HCT116 (cell line): ENCODE measurements at regions not wholly inside any gene's neighbourhood (a gene's known extent, or its start where the extent isn't known, plus 50 kb on each side); places are given as distances from the start of the nearest gene placed in this dataset.

Source experiments
- ATAC-seq: fragments of 200-7000 bp; cut with Tn5 transposase; 2 replicates; pipeline ENCODE4 v1.9.1; 2020; ENCODE audit warnings: mild to moderate bottlenecking, moderate library complexity
- BruUV-seq: library from RNA; stranded (reverse); fragments of 400-500 nt; replicated peaks from 2 replicates; lab custom pipeline; 2021; lab: Mats Ljungman, UMichigan
- CTCF ChIA-PET: fragments of 300-600 bp; sonication (Branson Sonifier 250); formaldehyde crosslinking; loops from one replicate; lab custom pipeline; 2021; ENCODE audit warnings: antibody characterized with exemption; lab: Charles Lee
- POLR2A ChIA-PET: fragments of 300-600, 350-600 bp; sonication (Branson Sonifier 250); formaldehyde crosslinking; loops from one replicate; lab custom pipeline; 2021; ENCODE audit warnings: antibody characterized with exemption; lab: Charles Lee
- RAD21 ChIA-PET, 2 experiments: fragments of 300-600 bp; sonication (Branson Sonifier 250); formaldehyde crosslinking; loops; one replicate each; lab custom pipeline; 2023; ENCODE audit warnings: low total read pairs in 2 of 2; ENCODE audit not compliant: uncharacterized antibody in 2 of 2, unreplicated experiment in 2 of 2, low non-redundant PET in 1 of 2; lab: Charles Lee
- DNase-seq: peaks from one replicate; pipeline ENCODE4 v3.0.0-alpha.2; 2010; ENCODE audit warnings: low read depth, low spot score
- H2AFZ ChIP-seq: fragments of 200-600 bp; shearing (Covaris generic), sonication (generic); 2 replicates; pipeline ENCODE4 v1.6.1; 2017; ENCODE audit warnings: low read depth, mixed run types, mixed read lengths, antibody characterized with exemption, low read length; ENCODE audit not compliant: poor library complexity, severe bottlenecking
- H3K27ac ChIP-seq: 2 replicates; pipeline ENCODE4 v1.5.1; 2012; ENCODE audit warnings: low read depth, low read length
- H3K27me3 ChIP-seq: fragments of 200-600 bp; sonication (generic); 2 replicates; pipeline ENCODE4 v1.6.1; 2016; ENCODE audit warnings: mixed run types, low read length, mixed read lengths; ENCODE audit not compliant: insufficient read depth
- H3K36me3 ChIP-seq, 2 experiments: fragments of 200-500 bp in 1 of 2; fragments of 200-600 bp in 1 of 2; sonication (Bioruptor generic) in 1 of 2; sonication (generic) in 1 of 2; 2 replicates each; pipeline versions ENCODE4 v1.5.1 to v1.6.1; 2014 to 2016; ENCODE audit warnings: low read length in 2 of 2, inconsistent platforms in 1 of 2, mixed read lengths in 1 of 2, mixed run types in 1 of 2; ENCODE audit not compliant: insufficient read depth in 2 of 2, control insufficient read depth in 1 of 2
- H3K4me1 ChIP-seq, 2 experiments: fragments of 200-600 bp in 1 of 2; sonication (generic) in 1 of 2; 2 replicates each; pipeline versions ENCODE4 v1.5.1 to v1.6.1; 2012 to 2017; ENCODE audit warnings: low read length in 2 of 2, inconsistent platforms in 1 of 2, mild to moderate bottlenecking in 1 of 2, mixed read lengths in 1 of 2, mixed run types in 1 of 2, moderate library complexity in 1 of 2; ENCODE audit not compliant: insufficient read depth in 2 of 2, control insufficient read depth in 1 of 2
- H3K4me2 ChIP-seq: fragments of 200-600 bp; sonication (generic); 2 replicates; pipeline ENCODE4 v1.6.1; 2017; ENCODE audit warnings: mixed run types, low read length, mixed read lengths
- H3K4me3 ChIP-seq, 2 experiments: fragments of 200-600 bp in 1 of 2; sonication (generic) in 1 of 2; replicated peaks in 1 of 2; 2 replicates each; pipeline ENCODE4 v1.5.1; 2011 to 2016; ENCODE audit warnings: low read length in 2 of 2, control low read depth in 1 of 2, low read depth in 1 of 2, mild to moderate bottlenecking in 1 of 2, mixed read lengths in 1 of 2, mixed run types in 1 of 2
- H3K79me2 ChIP-seq: fragments of 200-600 bp; sonication (generic); 2 replicates; pipeline ENCODE4 v1.6.1; 2017; ENCODE audit warnings: mild to moderate bottlenecking, mixed run types, low read length, moderate library complexity, mixed read lengths; ENCODE audit not compliant: insufficient read depth
- H3K9ac ChIP-seq: fragments of 200-600 bp; sonication (generic); 2 replicates; pipeline ENCODE4 v1.6.1; 2016; ENCODE audit warnings: low read length, mixed read lengths
- H3K9me2 ChIP-seq: fragments of 200-600 bp; sonication (generic), shearing (Covaris generic); 2 replicates; pipeline ENCODE4 v1.6.1; 2017; ENCODE audit warnings: mixed run types, mild to moderate bottlenecking, moderate library complexity; ENCODE audit not compliant: insufficient read depth
- H3K9me3 ChIP-seq, 2 experiments: fragments of 200-500 bp in 1 of 2; fragments of 200-600 bp in 1 of 2; sonication (Bioruptor generic) in 1 of 2; sonication (generic) in 1 of 2; 2 replicates each; pipeline ENCODE4 v1.6.1; 2014 to 2017; ENCODE audit warnings: low read length in 2 of 2, mixed read lengths in 2 of 2, inconsistent platforms in 1 of 2, low read depth in 1 of 2, mild to moderate bottlenecking in 1 of 2, mixed run types in 1 of 2, moderate library complexity in 1 of 2; ENCODE audit not compliant: control insufficient read depth in 1 of 2, insufficient read depth in 1 of 2
- H4K20me1 ChIP-seq: fragments of 200-600 bp; sonication (generic), shearing (Covaris generic); 2 replicates; pipeline ENCODE4 v1.6.1; 2017; ENCODE audit warnings: mixed run types, mild to moderate bottlenecking, moderate library complexity; ENCODE audit not compliant: insufficient read depth
- ATF3 ChIP-seq: IDR thresholded peaks from 2 replicates; pipeline ENCODE4 v1.6.1; 2012
- CBX3 ChIP-seq: IDR thresholded peaks from 2 replicates; pipeline ENCODE4 v1.6.1; 2012; ENCODE audit warnings: low read depth
- CEBPB ChIP-seq: IDR thresholded peaks from 2 replicates; pipeline ENCODE4 v1.6.1; 2012; ENCODE audit warnings: low read depth
- CTCF ChIP-seq, 3 experiments: fragments of 200-600 bp in 1 of 3; sonication (generic) in 1 of 3; IDR thresholded peaks in 2 of 3; conservative IDR thresholded peaks in 1 of 3; 2 replicates each; pipeline ENCODE4 v1.5.1; 2012 to 2017; ENCODE audit warnings: low read depth in 2 of 3, low read length in 2 of 3, antibody characterized with exemption in 1 of 3, borderline replicate concordance in 1 of 3, control low read depth in 1 of 3, mild to moderate bottlenecking in 1 of 3, mixed read lengths in 1 of 3, mixed run types in 1 of 3, moderate library complexity in 1 of 3; ENCODE audit not compliant: insufficient read depth in 1 of 3
- EZH2 ChIP-seq: fragments of 200-600 bp; sonication (generic); IDR thresholded peaks from 2 replicates; pipeline ENCODE4 v1.6.1; 2017; ENCODE audit warnings: antibody characterized with exemption, mixed run types
- FOSL1 ChIP-seq: IDR thresholded peaks from 2 replicates; pipeline ENCODE4 v1.6.1; 2012; ENCODE audit warnings: low read depth
- JUND ChIP-seq: IDR thresholded peaks from 2 replicates; pipeline ENCODE4 v1.6.1; 2012
- RAD21 ChIP-seq: IDR thresholded peaks from 2 replicates; pipeline ENCODE4 v1.6.1; 2012; ENCODE audit warnings: low read depth, mild to moderate bottlenecking
- SIN3A ChIP-seq: IDR thresholded peaks from 2 replicates; pipeline ENCODE4 v1.6.1; 2012; ENCODE audit warnings: low read depth
- SRF ChIP-seq: IDR thresholded peaks from 2 replicates; pipeline ENCODE4 v1.6.1; 2012; ENCODE audit warnings: low read depth
- TCF7L2 ChIP-seq: IDR thresholded peaks from 2 replicates; pipeline ENCODE4 v1.7.0; 2011; ENCODE audit warnings: borderline replicate concordance, inconsistent platforms; ENCODE audit not compliant: insufficient read depth, insufficient read length; ENCODE audit errors: extremely low read depth
- YY1 ChIP-seq: IDR thresholded peaks from 2 replicates; pipeline ENCODE4 v1.6.1; 2011; ENCODE audit warnings: low read length, low read depth, moderate library complexity, mild to moderate bottlenecking; ENCODE audit not compliant: insufficient replicate concordance; ENCODE audit errors: extremely low read depth
- ZFX ChIP-seq: fragments of 450-650 bp; IDR thresholded peaks from 2 replicates; pipeline ENCODE4 v1.6.1; 2017
- ZNF274 ChIP-seq: fragments of 200-500 bp; sonication (Bioruptor generic); IDR thresholded peaks from 2 replicates; pipeline ENCODE4 v1.6.1; 2014; ENCODE audit warnings: mild to moderate bottlenecking, low read depth, low read length, inconsistent platforms
- intact Hi-C: fragments of 100-400 bp; cut with micrococcal nuclease; formaldehyde crosslinking; loops from 2 replicates; pipeline ENCODE4 v1.10.0; 2022
- TF ChIP-seq, protein P1 (sequence below): IDR thresholded peaks from 2 replicates; pipeline ENCODE4 v1.6.1; 2011; ENCODE audit warnings: mild to moderate bottlenecking, low read length, moderate library complexity; ENCODE audit not compliant: insufficient replicate concordance; ENCODE audit errors: extremely low read depth
- TF ChIP-seq, protein P2 (sequence below): IDR thresholded peaks from 2 replicates; pipeline ENCODE4 v1.6.1; 2012

DNA sequence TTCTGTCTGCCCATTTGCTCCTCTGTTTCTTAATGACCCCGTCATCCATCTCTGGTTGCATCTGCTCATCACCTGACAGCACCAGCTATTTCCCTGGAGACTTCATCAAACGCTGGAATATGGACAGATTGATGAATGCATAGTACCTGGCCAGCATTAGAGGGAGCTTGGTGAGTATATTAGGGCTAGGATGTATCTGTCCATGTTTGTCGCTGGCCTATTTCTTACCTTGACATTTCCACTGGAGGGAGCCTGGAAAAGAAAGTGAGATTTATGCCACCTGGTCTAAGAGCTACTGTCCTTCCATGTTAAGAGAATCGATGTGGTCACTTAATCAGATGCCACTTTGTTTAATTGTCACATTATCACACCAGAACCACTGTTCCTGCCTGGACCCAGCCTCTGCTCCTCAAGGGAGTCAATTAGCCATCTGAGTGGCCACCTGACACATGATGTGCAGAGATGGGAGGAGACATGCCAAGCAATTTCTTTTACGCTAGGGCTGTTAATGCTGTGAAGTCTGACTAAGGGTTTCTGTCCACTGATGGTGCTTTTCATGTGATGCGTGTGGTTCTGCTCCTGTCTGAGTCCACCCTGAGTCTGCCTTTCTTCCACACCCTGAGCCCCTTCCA is 75.3 kb upstream of the SFSWAP start:
- ATAC-seq, result peak; percentile 30; the same call in 1 of the 2 replicates
- no peak for DNase-seq
- Histone ChIP-seq H3K79me2 (no peaks in the 10 kb centered on the region), H4K20me1 (no peaks in the 10 kb centered on the region), H3K9me3 (no peaks in the 10 kb centered on the region), H2AFZ (no peak overlapping the region), H3K4me2 (no peak overlapping the region), H3K4me1 (no peaks in the 10 kb centered on the region), H3K36me3 (no peaks in the 10 kb centered on the region), H3K4me3 (no peak overlapping the region), H3K9ac (no peak overlapping the region), H3K9me2 (no peaks in the 10 kb centered on the region), H3K27ac (no peak overlapping the region), H3K27me3 (peaks cover 27% of the 10 kb centered on the region)
- CTCF ChIA-PET, result no interaction called here
- TF ChIP-seq FOSL1 (no peak), CEBPB (no peak), RAD21 (no peak), CBX3 (no peak), TCF7L2 (no peak), ZFX (no peak), ZNF274 (no peak)
- TF ChIP-seq, protein P1, sequence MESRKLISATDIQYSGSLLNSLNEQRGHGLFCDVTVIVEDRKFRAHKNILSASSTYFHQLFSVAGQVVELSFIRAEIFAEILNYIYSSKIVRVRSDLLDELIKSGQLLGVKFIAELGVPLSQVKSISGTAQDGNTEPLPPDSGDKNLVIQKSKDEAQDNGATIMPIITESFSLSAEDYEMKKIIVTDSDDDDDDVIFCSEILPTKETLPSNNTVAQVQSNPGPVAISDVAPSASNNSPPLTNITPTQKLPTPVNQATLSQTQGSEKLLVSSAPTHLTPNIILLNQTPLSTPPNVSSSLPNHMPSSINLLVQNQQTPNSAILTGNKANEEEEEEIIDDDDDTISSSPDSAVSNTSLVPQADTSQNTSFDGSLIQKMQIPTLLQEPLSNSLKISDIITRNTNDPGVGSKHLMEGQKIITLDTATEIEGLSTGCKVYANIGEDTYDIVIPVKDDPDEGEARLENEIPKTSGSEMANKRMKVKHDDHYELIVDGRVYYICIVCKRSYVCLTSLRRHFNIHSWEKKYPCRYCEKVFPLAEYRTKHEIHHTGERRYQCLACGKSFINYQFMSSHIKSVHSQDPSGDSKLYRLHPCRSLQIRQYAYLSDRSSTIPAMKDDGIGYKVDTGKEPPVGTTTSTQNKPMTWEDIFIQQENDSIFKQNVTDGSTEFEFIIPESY, result no peak
- RAD21 ChIA-PET, result no interaction called here
- POLR2A ChIA-PET, result no interaction called here
- BruUV-seq, result no TSS peak
- intact Hi-C loops, result no loop called here

DNA sequence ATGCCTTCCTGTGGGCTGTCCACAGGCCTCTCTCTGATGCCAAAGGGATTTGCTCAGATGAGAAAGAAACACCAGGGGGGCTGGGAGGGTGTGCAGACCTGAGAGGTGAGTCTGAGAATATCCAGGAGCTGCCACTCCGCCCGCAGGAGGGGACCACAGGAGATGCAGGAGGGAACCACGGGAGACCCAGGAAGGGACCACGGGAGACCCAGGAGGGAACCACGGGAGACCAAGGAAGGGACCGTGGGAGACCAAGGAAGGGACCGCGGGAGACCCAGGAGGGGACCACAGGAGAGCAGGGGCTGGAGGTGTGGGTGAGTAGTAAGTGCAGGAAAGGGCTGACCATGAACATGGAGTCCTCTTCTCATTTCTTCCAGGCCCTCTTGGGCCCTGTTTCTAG is 74.6 kb upstream of the SFSWAP start:
- H4K20me1 ChIP-seq, result no peaks in the 10 kb centered on the region
- no peak overlapping the region for H2AFZ ChIP-seq
- ChIA-PET CTCF (no interaction called here), POLR2A (no interaction called here), RAD21 (no interaction called here)
- H3K4me3 ChIP-seq, result no peak overlapping the region
- no peak overlapping the region for H3K9ac ChIP-seq
- ATAC-seq (no peak), DNase-seq (no peak)
- peaks cover 27% of the 10 kb centered on the region for H3K27me3 ChIP-seq
- H3K9me3 ChIP-seq, result no peaks in the 10 kb centered on the region
- intact Hi-C loops, result no loop called here
- H3K9me2 ChIP-seq, result no peaks in the 10 kb centered on the region
- no peaks in the 10 kb centered on the region for H3K36me3 ChIP-seq
- H3K27ac ChIP-seq, result no peak overlapping the region
- no peaks in the 10 kb centered on the region for H3K79me2 ChIP-seq
- H3K4me1 ChIP-seq, result no peaks in the 10 kb centered on the region
- BruUV-seq, result no TSS peak
- H3K4me2 ChIP-seq, result no peak overlapping the region
- no peak for TF ChIP-seq FOSL1
- no peak for TF ChIP-seq TCF7L2
- no peak for TF ChIP-seq YY1
- no peak for TF ChIP-seq ATF3
- no peak for TF ChIP-seq SRF
- TF ChIP-seq CEBPB, result no peak
- no peak for TF ChIP-seq CTCF (IDR thresholded peaks at IDR 0.05 in 2 of 3, conservative IDR thresholded peaks at IDR 0.05 in 1 of 3; ENCODE audit: borderline replicate concordance in 1 of 3, insufficient read depth in 1 of 3, low read depth in 2 of 3, low read length in 2 of 3)
- TF ChIP-seq RAD21, result no peak
- TF ChIP-seq SIN3A, result no peak
- TF ChIP-seq, protein P2, sequence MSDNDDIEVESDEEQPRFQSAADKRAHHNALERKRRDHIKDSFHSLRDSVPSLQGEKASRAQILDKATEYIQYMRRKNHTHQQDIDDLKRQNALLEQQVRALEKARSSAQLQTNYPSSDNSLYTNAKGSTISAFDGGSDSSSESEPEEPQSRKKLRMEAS, result no peak
- no peak for TF ChIP-seq ZNF274
- TF ChIP-seq ZFX, result no peak
- TF ChIP-seq JUND, result no peak
- TF ChIP-seq EZH2, result no peak
- TF ChIP-seq CBX3, result no peak
